ENCODE measurements at regions not wholly inside any gene's neighbourhood (a gene's known extent, or its start where the extent isn't known, plus 50 kb on each side); places are given as distances from the start of the nearest gene placed in this dataset.
A peak's percentile ranks its signal among the peaks of the same experiment; 100 is the strongest.
"Not testable (repeated sequence)": the region's sequence is repeated elsewhere in the genome, so short reads cannot be mapped to it uniquely, and the experiment has no call there.

DNA sequence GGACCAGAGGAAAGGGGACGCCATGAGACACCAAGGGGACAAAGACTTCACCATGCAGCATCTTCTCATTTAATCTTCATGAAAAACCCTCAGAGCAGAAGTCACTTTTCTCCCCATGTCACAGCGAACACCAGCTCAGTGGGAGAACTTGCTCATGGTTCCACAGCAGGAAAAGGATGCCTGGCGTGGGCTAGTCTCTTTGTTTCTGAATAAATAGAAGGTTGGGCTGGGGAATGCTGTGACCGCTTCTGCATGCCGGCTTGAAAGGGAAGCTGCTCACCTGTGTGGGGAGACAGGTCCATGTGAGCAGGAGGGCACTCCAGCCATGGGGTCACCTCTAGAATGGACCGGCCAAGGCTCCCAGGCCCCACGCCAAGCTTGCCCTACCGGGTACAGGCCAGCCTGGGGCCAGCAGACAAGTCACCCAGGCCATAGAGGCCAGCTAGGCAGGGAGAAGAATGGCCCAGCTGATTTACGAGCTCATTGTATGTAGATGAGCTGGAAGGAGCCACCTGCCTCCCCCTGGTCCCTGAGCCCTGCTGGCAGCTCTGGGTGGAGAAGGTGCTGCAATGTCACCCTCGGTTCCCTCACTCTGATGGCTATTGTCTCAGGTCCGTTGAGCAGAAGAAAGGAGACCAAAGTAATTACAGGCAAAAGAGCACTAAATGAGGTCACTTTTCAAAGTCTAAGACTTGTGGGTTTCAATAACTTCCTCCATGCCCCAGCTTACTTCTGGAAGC lies 82.0 kb upstream of the PDZD8 start:
- DNase-seq, result no peak

DNA sequence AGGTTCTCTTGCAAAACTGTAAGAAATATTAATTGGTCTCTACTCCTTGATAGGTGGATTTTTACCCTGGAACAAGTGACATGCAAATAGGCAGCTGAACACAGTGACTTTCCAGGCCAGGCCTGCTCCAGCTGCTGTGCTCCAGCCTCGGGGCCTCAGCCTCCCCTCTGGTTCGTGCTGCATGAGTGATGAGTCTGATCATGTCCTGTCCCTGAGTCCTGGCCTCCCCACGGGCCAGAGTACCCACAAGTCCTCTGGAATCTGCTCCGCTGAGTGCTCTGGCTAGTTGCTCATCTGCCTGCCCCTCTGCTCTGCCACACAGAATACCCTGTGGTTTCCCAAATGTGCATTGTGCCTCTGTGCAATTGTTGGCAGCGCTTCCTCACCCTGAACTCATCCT lies 80.1 kb upstream of the PDZD8 start:
- DNase-seq, result no peak

- no peak for DNase-seq
Measured at GRCh38 chr10:117454502-117454901, 79.3 kb upstream of the PDZD8 start.

GRCh38 chr10:117453484-117453883 lies 78.2 kb upstream of the PDZD8 start:
- not testable (repeated sequence) for DNase-seq

DNA sequence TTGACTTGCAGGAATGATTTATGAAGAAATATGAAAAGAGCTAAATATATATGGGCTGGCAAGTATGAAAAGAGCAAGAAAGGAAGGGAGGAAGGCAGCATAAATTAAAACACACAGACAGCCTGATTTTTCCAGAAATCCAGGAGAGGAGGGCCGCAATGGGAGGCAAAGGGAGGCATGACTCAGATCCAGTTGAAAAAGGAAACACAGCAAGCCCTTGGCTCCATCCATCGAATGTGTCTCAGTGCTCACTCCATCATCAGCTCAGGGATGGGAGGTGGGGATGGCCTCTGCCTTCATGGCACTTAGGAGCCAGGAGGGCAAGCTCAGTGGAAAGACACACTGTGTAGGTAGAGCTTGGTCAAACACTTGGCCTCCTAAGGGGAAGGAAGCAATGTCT lies 75.7 kb upstream of the PDZD8 start:
- no peak for DNase-seq

DNA sequence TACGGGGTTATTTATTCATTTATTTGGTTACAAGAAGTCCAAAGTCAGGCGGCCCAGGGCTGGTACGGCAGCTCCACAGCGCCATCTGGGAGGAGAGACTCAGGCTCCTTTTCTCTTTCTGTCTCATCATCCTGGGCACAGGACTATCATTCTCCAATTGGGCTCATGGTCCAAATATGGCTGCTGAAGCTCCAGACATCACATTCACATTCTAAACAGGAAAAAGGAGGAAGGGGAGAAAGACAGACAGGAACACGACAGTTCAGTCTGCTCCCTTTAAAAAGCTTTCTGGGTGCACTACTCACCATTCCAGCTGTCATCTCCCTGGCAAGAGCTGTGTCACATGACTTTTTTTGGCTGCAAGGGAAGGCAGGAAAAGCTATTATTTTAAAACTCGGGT lies 74.4 kb upstream of the PDZD8 start:
- DNase-seq, result no peak

DNA sequence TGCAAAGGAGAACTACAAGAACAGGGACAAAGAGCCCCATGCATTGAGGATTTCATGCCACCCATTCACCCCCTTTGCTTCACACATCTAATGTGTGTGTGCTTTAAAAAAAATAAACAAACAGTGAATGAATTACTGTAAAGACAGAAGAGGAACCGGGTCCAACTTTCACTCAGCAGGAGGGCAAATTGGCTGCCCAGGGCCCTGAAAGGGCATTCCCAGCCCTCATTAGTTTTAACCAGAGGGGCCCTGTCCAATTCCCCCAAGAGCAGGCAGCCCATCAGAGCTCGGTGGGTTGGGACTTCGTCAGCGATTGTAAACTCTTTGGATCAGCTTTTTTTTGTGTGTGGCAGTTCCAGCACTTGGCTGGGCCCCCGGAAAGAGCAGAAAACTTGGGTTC lies 73.6 kb upstream of the PDZD8 start:
- no peak for DNase-seq

DNA sequence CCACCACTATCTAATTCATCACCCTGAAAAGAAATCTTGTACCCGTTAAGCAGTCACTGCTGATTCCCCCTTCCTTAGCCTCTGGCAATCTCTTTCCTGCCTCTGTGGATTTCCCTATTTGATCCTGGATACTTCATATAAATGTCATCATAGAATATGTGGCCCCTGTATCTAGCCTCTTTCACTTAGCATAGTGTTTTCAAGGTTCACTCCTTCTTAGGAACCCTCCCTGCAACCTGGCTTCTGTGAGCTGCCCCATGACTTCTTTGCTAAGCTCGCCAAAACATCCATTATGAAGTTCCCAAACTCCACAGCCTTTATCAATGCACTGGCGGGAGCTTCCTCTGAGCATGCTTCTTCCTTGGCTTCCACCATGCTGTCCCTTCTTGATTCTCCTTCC lies 70.8 kb upstream of the PDZD8 start:
- no peak for DNase-seq

DNA sequence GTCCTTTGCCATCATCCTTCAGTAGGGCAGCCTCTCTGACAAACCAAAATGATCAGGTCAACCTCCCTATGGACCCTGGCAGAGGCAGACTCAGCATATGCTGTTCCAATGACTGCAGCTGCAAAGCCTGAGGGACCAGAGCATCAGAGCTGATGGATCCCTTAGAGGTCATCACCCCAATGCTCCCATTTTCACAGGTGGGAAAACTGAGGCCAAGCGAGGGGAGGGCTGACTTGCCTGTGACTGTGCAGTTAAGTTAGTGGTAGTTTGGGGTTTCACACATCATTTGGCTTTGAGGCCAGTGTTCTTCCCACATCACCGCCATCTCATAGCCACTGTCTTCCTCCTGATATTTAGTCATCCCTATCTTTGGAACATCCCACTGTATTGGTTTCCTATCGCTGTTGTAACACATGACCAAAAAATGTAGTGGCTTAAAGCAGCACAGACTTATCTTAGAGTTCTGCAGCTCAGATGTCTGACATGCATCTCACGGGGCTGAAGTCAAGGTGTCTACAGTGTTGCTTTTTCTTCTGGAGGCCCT lies 69.3 kb upstream of the PDZD8 start:
- no peak for DNase-seq

GRCh38 chr10:117443686-117444041 lies 68.4 kb upstream of the PDZD8 start:
- no peak for DNase-seq

- peak; percentile 86 for DNase-seq
Measured at GRCh38 chr10:117442944-117443685, 67.9 kb upstream of the PDZD8 start.

DNA sequence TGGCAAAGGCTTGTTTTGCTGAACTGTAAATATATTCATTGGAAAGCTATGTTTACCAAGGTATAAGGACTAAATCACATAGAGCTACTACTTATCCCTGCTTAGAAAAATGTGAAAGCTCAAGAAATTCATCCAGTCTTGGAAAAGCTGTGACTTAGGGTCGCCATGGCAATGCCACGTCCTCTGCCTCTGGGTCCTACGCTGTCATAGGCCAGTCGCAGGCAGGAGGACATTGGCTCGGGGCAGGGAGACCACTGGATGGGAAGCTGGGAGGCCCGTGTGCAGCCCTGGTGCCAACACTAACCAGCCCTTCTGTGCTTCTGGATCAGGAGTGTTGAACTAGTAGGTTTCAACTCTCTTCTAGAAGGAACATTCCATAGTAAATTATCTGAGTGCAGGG lies 67.3 kb upstream of the PDZD8 start:
- no peak for DNase-seq

- no peak for DNase-seq
Measured at GRCh38 chr10:117441812-117442443, 66.7 kb upstream of the PDZD8 start.

DNA sequence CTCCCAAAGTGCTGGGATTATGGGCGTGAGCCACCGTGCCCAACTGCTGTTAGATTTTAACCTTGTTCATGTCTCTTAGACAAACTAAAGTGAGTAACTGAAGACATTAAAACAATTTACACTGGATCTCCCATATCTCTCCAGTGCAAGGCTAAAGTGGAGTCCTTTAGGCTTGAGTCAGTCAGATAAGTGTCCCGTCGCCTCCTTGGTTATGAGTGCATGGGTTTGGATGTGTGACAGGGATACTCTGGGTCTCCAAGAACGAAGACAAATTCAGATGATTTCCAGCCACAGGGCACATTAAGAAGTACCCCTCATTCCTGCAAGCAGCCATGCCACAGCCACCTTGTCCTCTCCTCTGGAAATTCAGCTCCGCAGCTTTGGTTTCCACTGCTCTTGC lies 66.1 kb upstream of the PDZD8 start:
- no peak for DNase-seq

DNA sequence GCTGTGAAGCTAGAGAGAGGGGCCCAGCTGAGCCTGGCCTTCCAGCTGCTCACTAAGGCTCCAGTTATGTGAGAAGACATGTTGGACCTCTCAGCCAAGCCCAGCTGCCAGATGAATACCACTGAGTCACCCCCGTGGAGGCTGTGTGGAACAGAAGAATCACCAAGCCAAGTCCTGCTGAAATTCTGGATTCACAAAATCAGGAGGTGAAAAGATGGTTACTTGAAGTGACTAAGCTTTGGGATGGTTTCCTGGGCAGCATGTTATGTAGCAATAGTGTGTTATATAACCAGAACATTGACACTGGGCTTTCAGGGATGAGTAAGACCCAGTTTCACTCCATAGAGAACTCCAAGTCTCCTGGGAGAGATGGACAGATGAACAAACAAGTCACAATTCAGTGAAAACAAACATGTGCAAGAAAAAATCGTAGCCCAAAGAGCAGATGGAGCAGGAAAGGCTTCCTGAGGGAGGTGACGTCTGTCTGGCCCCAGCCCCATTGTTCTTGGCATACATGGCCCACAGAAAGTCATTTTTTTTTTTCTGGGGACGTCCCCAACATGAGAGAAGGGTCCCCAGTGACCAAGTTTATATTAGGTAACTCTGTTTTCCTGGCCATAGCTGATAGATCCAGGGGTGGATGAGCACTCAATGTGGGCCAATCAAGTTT lies 64.1 kb upstream of the PDZD8 start:
- no peak for DNase-seq

GRCh38 chr10:117432866-117433265 lies 57.6 kb upstream of the PDZD8 start:
- DNase-seq, result no peak

DNA sequence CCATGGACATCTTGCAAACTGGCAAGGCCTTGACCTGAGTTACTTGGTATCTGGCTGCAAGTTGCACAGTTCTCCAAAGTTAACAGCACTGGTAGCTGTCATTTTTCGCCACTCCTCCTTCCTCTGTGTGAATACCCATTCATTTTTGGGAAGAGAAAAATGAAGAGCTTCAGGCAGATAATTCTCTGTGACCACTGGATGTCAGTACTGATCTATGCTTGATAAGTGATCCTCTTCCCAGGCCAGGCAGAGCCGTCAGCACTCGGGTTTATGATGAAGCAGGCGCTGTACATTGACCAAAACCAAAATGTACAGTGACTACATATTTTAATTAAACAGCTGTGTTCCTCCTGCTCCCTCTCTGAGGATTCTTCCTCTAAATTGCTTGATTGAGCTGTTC lies 55.9 kb upstream of the PDZD8 start:
- DNase-seq, result no peak

GRCh38 chr10:117430535-117430934 lies 55.3 kb upstream of the PDZD8 start:
- not testable (repeated sequence) for DNase-seq

- no peak for DNase-seq
Measured at GRCh38 chr10:117429643-117430265, 54.5 kb upstream of the PDZD8 start.

DNA sequence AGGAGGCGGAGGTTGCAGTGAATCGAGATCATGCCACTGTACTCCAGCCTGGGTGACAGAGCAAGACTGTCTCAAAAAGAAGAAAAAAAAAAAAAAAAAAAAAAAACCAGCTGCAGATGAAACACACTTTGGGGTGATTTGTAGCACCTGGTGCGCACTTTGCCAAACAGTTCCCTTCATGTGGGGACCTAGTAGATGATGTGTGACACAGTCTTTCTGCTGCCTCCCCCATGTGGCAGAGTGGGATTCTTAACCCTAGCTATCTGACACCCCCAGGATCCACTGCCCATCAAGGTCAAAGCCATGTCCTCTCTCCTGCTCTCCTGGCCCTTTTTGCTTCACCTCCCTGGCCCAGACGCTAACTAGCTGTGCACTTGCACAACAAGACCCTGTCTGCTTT lies 52.1 kb upstream of the PDZD8 start:
- DNase-seq, result no peak

GRCh38 chr10:117425974-117426566 lies 50.8 kb upstream of the PDZD8 start:
- DNase-seq, result no peak

- no peak for DNase-seq
Measured at GRCh38 chr10:117424883-117425649, 49.8 kb upstream of the PDZD8 start.
